Kasumi-1 (cell line): ENCODE measurements at regions not wholly inside any gene's neighbourhood (a gene's known extent, or its start where the extent isn't known, plus 50 kb on each side); places are given as distances from the start of the nearest gene placed in this dataset.
"Not testable (repeated sequence)": the region's sequence is repeated elsewhere in the genome, so short reads cannot be mapped to it uniquely, and the experiment has no call there.

Source experiments
- DNase-seq, 2 experiments: peaks; one replicate each; lab custom pipeline; 2025; lab: John Stamatoyannopoulos, UW

DNA sequence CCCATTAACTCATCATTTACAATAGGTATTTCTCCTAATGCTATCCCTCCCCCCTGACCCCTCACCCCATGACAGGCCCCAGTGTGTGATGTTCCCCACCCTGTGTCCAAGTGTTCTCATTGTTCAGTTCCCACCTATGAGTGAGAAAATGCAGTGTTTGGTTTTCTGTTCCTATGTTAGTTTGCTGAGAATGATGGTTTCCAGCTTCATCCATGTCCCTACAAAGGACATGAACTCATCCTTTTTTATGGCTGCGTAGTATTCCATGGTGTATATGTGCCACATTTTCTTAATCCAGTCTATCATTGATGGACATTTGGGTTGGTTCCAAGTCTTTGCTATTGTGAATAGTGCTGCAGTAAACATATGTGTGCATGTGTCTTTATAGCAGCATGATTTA lies 378.3 kb downstream of the HLX start:
- not testable (repeated sequence) for DNase-seq

DNA sequence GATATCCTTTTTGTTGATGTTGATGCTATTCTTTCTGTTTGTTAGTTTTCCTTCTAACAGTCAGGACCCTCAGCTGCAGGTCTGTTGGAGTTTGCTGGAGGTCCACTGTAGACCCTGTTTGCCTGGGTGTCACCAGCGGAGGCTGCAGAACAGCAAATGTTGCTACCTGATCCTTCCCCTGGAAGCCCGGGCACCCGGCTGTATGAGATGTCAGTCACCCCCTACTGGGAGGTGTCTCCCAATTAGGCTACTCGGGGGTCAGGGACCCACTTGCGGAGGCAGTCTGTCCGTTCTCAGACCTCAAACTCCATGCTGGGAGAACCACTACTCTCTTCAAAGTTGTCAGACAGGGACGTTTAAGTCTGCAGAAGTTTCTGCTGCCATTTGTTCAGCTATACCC lies 383.4 kb downstream of the HLX start:
- not testable (repeated sequence) for DNase-seq

GRCh38 chr1:221263831-221264767 lies 384.9 kb downstream of the HLX start:
- DNase-seq = peak; percentile 32 to 69

- no peak for DNase-seq
Observed at GRCh38 chr1:221264848-221265247, 385.6 kb downstream of the HLX start.

DNA sequence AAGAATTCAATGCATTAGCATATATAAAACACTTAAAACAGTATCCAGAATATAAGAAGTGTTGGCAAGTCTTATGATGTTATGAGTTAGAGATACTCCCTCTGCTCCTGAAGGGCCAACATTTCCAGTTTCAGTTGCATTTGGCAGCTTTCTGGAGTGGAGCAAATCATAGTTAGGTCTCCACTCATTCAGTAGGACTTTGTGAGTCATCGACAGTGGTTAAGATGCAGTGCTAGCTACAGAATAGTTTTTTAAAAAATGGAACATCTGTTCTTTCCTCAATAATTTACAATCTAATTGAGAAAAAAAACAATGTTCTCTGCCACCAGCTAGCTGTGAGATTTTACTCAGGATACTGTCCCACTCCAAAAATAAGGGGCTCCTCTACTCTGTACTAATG lies 389.1 kb downstream of the HLX start:
- DNase-seq = no peak

DNA sequence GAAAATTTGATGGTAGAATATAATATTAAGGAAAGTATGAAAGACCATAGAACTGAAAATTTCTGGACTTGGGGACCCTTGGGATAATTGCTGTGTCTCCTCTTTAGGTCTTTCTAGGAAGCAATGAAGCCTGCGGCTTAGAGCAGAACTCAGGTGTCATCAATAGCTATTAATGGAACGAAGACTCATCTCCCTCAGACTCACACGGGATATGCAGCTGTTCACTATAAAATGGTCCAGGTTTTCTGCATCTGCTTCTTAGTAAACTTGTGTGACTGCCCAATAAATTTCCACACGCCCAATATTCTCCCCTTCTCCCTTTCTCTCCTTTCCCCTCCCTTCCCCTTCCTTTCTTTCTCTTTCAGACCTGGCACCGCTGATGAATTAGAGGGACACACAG lies 392.5 kb downstream of the HLX start:
- no peak for DNase-seq

- no peak for DNase-seq
Observed at GRCh38 chr1:221272940-221273339, 393.7 kb downstream of the HLX start.

DNA sequence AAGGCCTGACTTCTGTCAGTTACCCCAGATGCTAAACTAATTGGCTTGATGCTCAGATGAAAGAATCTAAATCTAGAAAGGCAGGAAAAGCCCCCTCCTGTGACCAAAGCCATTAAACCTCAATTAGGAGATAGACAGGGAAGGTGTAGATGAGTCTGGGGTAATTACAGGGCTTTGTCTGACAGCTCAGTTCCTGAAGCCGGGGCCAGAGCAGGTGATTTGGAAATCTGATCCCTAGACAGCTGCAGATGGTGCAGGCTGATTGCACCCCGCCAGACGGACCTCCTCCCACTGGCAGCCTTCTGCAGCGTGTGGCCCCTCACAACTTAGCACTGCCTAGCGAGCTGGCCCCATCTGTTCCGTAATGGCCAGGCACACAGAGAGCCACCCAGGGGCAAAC lies 395.1 kb downstream of the HLX start:
- DNase-seq = no peak

- no peak for DNase-seq
Observed at GRCh38 chr1:221276896-221277409, 397.7 kb downstream of the HLX start.

GRCh38 chr1:221279146-221279545 lies 399.9 kb downstream of the HLX start:
- DNase-seq = no peak

DNA sequence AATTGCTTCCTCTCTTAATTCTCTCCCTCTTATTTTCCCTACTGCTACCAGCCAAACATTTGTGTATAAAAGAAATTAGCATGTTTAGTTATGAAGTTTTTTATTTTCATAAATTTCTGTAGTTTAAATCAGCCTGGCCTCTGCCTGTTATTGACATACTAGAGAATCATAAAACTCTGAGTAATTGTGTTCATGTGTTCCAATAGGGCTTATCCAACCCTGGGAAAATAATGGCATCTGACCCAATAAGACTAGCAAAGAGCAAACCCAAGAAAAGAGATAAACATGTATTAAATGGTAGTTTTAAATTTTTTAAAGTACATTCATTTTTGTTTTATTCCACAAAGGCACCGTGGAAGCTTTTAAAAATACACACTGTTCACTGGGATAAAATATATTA lies 404.3 kb downstream of the HLX start:
- no peak for DNase-seq

DNA sequence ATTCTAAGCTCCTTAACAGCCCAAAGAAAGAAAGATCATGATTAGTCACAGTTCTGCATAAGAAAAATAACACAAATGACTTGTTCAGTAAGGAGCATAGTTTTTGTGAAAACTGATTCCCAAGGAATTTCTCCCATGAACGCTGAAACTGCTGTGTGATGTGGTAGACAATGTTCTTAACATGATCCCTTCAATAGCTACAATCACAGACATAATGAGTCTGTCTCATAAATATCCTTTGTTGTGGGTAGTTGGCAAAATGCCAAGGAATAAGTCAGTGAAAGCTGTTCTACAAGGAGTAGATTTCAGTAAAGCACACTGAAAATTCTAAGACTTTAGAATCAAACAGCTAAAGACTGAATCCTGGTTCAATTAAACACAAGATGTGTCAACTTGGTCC lies 404.8 kb downstream of the HLX start:
- no peak for DNase-seq

DNA sequence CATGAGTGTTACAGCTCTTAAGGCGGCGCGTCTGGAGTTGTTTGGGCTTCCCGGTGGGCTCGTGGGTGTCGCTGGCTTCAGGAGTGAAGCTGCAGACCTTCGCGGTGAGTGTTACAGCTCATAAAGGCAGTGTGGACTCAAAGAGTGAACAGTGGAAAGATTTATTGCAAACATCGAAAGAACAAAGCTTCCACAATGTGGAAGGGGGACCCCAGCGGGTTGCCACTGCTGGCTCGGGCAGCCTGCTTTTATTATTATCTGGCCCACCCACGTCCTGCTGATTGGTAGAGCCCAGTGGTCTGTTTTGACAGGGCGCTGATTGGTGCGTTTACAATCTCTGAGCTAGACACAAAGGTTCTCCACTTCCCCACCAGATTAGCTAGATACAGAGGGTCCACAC lies 405.7 kb downstream of the HLX start:
- not testable (repeated sequence) for DNase-seq

DNA sequence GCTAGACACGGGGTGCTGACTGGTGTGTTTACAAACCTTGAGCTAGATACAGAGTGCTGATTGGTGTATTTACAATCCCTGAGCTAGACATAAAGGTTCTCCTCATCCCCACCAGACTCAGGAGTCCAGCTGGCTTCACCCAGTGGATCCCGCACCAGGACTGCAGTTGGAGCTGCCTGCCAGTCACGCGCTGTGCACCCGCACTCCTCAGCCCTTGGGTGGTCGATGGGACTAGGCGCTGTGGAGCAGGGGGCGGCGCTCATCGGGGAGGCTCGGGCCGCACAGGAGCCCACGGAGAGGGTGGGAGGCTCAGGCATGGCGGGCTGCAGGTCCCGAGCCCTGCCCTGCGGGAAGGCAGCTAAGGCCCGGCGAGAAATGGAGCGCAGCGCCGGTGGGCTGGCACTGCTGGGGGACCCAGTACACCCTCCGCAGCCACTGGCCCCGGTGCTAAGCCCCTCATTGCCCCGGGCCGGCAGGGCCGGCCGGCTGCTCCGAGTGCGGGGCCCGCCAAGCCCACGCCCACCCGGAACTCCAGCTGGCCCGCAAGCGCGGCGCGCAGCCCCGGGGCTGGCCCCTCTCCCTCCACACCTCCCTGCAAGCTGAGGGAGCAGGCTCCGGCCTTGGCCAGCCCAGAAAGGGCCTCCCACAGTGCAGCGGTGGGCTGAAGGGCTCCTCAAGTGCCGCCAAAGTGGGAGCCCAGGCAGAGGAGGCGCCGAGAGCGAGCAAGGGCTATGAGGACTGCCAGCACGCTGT lies 406.4 kb downstream of the HLX start:
- DNase-seq = not testable (repeated sequence)

- DNase-seq = no peak
Observed at GRCh38 chr1:221286399-221286798, 407.2 kb downstream of the HLX start.

GRCh38 chr1:221289103-221289502 lies 409.9 kb downstream of the HLX start:
- no peak for DNase-seq

DNA sequence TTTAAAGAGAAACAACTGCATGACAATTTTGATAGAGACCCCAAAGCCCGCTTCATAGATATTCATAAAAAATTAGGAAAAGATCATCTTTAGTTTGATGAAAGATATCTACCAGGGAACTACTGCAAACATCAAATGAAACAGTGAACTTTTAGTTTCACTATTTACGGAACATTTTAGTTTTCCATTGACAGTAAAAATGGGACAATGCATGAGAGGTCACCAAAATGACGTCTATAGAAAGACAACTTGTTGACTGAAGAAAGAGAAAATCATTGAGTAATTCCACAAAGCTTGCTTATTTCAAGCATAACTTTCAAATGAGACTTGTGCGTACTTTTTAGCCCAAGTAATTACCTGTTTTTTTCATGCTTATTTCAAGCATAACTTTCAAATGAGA lies 411.4 kb downstream of the HLX start:
- no peak for DNase-seq

GRCh38 chr1:221291113-221291512 lies 411.9 kb downstream of the HLX start:
- no peak for DNase-seq

GRCh38 chr1:221292652-221293051 lies 413.4 kb downstream of the HLX start:
- no peak for DNase-seq

- no peak for DNase-seq
Observed at GRCh38 chr1:221294242-221294641, 415.0 kb downstream of the HLX start.

DNA sequence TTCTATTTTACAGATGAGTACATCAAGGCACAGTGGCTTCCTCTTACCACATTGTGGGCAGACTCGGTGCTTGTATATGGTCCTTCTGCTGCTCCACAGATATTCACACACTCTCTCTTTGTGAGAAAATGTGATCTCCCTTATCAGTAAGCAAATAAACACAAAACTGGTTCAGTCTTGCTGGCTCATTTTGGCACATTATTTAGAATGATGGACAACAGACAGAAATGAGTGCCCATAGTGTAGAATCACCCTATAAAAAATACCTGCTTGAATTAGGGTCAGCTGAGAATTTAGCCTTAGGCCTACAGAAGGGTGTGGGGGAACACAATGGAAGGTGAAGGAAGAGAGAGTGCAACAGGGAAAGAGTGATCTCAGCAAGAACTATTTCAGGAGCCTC lies 423.1 kb downstream of the HLX start:
- DNase-seq = no peak

GRCh38 chr1:221302810-221303209 lies 423.6 kb downstream of the HLX start:
- DNase-seq = no peak

DNA sequence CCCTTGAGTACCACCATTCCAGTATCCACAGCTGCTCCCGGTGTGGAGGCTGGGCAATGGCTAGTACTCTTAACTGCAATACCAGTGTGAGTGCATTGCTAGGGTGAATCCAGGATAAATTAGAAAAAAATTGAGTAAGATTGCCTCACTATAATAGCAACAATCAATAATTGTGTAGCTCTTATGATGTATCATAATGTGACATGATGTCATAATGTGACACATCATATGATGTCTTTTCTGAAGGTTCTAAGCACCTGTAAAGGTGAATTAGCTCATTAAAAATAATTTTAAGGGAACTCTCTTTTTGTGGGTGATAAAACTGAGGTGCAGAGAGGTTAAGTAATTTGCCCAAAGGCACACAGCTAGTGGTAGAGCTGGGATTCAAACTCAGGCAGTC lies 424.4 kb downstream of the HLX start:
- no peak for DNase-seq
